ENCODE measurements at regions not wholly inside any gene's neighbourhood (a gene's known extent, or its start where the extent isn't known, plus 50 kb on each side); places are given as distances from the start of the nearest gene placed in this dataset.
"Not testable (repeated sequence)": the region's sequence is repeated elsewhere in the genome, so short reads cannot be mapped to it uniquely, and the experiment has no call there.

GRCh38 chr17:27944546-27945332 lies 51.6 kb upstream of the LYRM9 start:
- no peak for DNase-seq

GRCh38 chr17:27945333-27945616 lies 52.1 kb upstream of the LYRM9 start:
- no peak for DNase-seq

GRCh38 chr17:27945953-27946352 lies 52.8 kb upstream of the LYRM9 start:
- DNase-seq = no peak

- no peak for DNase-seq
These were observed 53.3 kb upstream of the LYRM9 start for GRCh38 chr17:27946513-27946912.

- no peak for DNase-seq
These were observed 53.8 kb upstream of the LYRM9 start for GRCh38 chr17:27947005-27947406.

DNA sequence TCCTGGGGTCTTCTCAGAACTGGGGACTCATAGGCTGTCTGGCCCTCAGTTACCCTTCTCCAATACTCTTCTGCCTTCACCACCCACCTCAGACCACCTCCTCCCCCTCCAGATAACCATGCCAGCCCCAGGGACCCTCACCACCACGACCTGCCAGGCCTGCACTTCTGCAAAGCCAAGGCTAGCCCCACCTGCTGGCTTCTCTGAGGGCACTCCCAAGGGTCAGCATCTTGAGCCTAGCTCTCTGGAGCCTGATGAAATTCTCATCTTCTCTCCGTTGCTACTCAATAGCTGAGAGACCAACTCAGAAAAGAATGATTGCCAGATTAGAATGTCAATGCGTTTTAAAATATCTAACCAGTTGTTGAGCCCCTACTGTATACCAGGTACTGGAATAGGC lies 56.1 kb upstream of the LYRM9 start:
- DNase-seq = no peak

DNA sequence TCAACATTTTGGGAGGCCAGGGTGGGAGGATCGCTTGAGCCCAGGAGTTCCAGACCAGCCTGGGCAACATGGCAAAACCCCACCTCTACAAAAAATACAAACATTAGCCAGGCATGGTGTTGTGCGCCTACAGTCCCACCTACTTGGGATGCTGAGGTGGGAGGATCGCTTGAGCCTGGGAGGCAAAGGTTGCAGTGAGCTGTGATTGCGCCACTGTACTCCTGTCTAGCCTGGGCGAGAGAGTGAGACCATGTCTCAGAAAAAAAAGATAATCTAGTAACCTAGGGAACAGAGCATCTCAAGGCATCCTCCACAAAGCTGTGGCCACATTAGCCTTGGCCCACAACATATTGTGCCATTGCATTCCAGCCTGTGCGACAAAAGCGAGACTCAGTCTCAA lies 57.1 kb upstream of the LYRM9 start:
- DNase-seq = not testable (repeated sequence)

- DNase-seq = no peak
These were observed 57.8 kb upstream of the LYRM9 start for GRCh38 chr17:27950995-27951394.

GRCh38 chr17:27951872-27952271 lies 58.7 kb upstream of the LYRM9 start:
- no peak for DNase-seq

- no peak for DNase-seq
These were observed 59.2 kb upstream of the LYRM9 start for GRCh38 chr17:27952366-27952765.

- no peak for DNase-seq
These were observed 61.7 kb upstream of the LYRM9 start for GRCh38 chr17:27954548-27955495.

GRCh38 chr17:27956601-27957445 lies 63.7 kb upstream of the LYRM9 start:
- peak; percentile 82 for DNase-seq

DNA sequence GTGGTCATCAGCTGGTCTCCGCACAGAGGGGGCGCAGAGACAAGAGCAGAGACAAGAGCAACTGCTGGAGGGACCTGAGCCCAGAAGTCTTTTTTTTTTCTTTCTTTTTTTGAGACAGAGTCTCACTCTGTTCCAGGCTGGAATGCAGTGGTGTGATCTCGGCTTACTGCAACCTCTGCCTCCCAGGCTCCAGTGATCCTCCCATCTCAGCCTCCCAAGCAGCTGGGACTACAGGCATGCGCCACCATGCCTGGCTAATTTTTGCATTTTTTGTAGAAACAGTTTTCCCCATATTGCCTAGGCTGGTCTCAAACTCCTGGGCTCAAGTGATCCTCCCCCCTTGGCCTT lies 64.3 kb upstream of the LYRM9 start:
- DNase-seq = not testable (repeated sequence)

- no peak for DNase-seq
These were observed 65.7 kb upstream of the LYRM9 start for GRCh38 chr17:27958708-27959381.

- DNase-seq = no peak
These were observed 66.2 kb upstream of the LYRM9 start for GRCh38 chr17:27959382-27959709.

GRCh38 chr17:27960183-27960849 lies 67.2 kb upstream of the LYRM9 start:
- no peak for DNase-seq

DNA sequence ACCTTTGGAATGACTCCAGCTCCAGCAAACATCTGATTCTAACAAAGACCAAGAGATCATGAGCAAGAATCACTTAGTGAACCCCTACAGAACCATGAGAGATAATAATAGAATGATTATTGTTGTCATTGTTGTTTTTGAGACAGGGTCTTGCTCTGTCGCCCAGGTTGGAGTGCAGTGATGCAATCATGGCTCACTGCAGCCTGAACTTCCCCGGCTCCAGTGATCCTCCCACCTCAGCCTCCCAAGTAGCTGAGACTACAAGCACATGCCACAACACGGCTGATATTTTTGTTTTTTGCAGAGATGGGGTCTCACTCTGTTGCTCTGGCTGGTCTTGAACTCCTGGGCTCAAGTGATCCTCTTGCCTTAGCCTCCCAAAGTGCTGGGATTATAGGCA lies 69.4 kb upstream of the LYRM9 start:
- not testable (repeated sequence) for DNase-seq

DNA sequence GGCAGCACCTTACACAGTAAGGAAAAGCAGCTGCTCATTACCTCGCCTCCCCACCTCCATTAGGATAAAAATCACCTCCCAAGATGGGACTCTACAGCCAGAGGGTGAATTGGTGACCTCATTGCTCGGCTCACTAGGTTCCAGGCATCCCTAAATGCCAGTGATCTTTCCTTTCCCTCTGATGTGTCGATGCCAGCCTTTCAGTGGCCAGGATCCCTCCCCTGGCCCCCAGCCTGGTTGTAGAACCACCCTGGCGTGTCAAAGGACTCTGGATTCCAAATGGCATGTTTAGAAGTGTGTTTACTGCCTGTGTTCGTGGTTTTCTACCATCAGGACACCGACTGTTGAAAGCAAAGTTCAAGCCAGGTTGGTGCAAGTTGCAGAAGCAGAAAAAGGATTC lies 72.1 kb upstream of the LYRM9 start:
- DNase-seq = no peak

- no peak for DNase-seq
These were observed 74.2 kb upstream of the NLK start for GRCh38 chr17:27968206-27968732.

- DNase-seq = no peak
These were observed 71.9 kb upstream of the NLK start for GRCh38 chr17:27970587-27970986.

DNA sequence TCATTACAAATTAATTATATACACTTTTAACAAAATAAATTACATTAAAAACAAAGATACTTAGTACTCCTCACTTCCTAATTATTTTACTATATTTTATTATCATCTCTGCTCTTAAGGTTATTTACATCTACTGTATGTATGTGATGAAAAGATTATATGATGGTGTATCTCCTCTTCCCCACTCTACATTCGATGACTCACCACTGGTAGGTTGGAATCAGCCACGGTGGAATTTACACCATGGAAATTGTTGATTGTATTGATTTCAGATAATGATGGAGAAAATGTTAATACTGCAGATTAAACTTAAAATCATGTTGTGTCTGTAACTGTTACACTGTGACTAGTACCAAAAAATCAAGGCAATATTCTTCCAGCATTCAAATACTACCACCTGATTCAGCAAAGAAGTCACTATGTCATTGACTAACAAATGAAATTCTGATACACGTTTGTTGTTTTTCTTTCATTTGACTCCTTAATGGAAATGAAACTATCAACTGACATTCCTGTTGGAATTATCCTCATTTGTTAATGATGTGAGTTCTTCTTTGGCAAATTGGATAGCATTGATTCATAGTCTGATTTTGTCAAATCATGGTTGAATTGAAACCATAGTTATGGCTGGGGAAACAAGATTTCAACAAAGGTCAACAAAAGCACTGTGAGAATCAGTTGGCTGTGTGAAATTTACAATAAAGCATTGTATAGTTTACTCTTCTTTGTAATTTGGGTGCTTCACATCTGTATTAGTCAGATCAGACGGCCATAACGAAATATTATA lies 69.0 kb upstream of the NLK start:
- no peak for DNase-seq

Measured in NCI-H510A treated with DMSO at 0.1 percent for 48 hours (cell line).